HepG2 (cell line): ENCODE measurements at regions not wholly inside any gene's neighbourhood (a gene's known extent, or its start where the extent isn't known, plus 50 kb on each side); places are given as distances from the start of the nearest gene placed in this dataset.

Experiments used
- ASH2L ChIP-seq: fragments of 300-600, 200-600 bp; sonication (generic); IDR thresholded peaks from 2 replicates; pipeline ENCODE4 v1.7.0; 2017; ENCODE audit warnings: low read depth, mild to moderate bottlenecking, moderate library complexity, mixed read lengths, low read length; ENCODE audit not compliant: insufficient read length
- ATF4 ChIP-seq, 2 experiments: fragments of 450-650 bp in 1 of 2; sonication (generic) in 1 of 2; formaldehyde crosslinking; IDR thresholded peaks; 2 replicates each; pipeline versions ENCODE4 v1.5.0 to v1.8.0; 2020 to 2022; ENCODE audit warnings: mild to moderate bottlenecking in 1 of 2, missing genetic modification reagents in 1 of 2
- CBX2 ChIP-seq, 2 experiments: fragments of 200-600 bp in 1 of 2; sonication (generic); formaldehyde crosslinking in 1 of 2; IDR thresholded peaks; 2 replicates each; pipeline versions ENCODE4 v1.7.0 to v1.8.1; 2018 to 2022; ENCODE audit warnings: low read depth in 2 of 2, low read length in 1 of 2, mild to moderate bottlenecking in 1 of 2, missing genetic modification reagents in 1 of 2
- CHD4 ChIP-seq: fragments of 200-600 bp; sonication (generic); IDR thresholded peaks from 2 replicates; pipeline ENCODE4 v1.7.0; 2017; ENCODE audit warnings: mild to moderate bottlenecking, low read length, borderline replicate concordance
- FOSL1 ChIP-seq: sonication (generic); formaldehyde crosslinking; IDR thresholded peaks from 2 replicates; pipeline ENCODE4 v1.9.0; 2021; ENCODE audit warnings: missing genetic modification reagents, borderline replicate concordance
- GMEB1 ChIP-seq: sonication (generic); formaldehyde crosslinking; IDR thresholded peaks from 2 replicates; pipeline ENCODE4 v1.5.1; 2020; ENCODE audit warnings: missing genetic modification reagents, mild to moderate bottlenecking, borderline replicate concordance
- MYNN ChIP-seq: sonication (generic); formaldehyde crosslinking; IDR thresholded peaks from 2 replicates; pipeline ENCODE4 v1.4.0; 2020; ENCODE audit warnings: mild to moderate bottlenecking, low read depth, missing genetic modification reagents
- NFE2L2 ChIP-seq: fragments of 150-350 bp; IDR thresholded peaks from 2 replicates; pipeline ENCODE4 v1.6.1; 2014; ENCODE audit warnings: low read length
- NFIC ChIP-seq: IDR thresholded peaks from 2 replicates; pipeline ENCODE4 v1.6.1; 2012; ENCODE audit warnings: mild to moderate bottlenecking, low read length, inconsistent platforms
- RAD51 ChIP-seq: fragments of 450-650 bp; IDR thresholded peaks from 2 replicates; pipeline ENCODE4 v1.6.1; 2016; ENCODE audit warnings: borderline replicate concordance
- RCOR2 ChIP-seq: IDR thresholded peaks from 2 replicates; pipeline ENCODE4 v1.6.1; 2016; ENCODE audit warnings: missing biosample characterization, missing genetic modification reagents
- RFX5 ChIP-seq: IDR thresholded peaks from 2 replicates; pipeline ENCODE4 v1.6.1; 2011; ENCODE audit warnings: low read depth, low read length, improper control_type of control experiment
- SCMH1 ChIP-seq: sonication (generic); formaldehyde crosslinking; IDR thresholded peaks from 2 replicates; pipeline ENCODE4 v1.9.0; 2021; ENCODE audit warnings: missing genetic modification reagents, mild to moderate bottlenecking, borderline replicate concordance
- SMC3 ChIP-seq: IDR thresholded peaks from 2 replicates; pipeline ENCODE4 v1.6.1; 2011; ENCODE audit warnings: low read length, improper control_type of control experiment
- TIGD3 ChIP-seq: sonication (generic); formaldehyde crosslinking; IDR thresholded peaks from 2 replicates; pipeline ENCODE4 v1.5.1; 2020; ENCODE audit warnings: mild to moderate bottlenecking, missing genetic modification reagents, borderline replicate concordance
- ZBTB2 ChIP-seq: sonication (generic); formaldehyde crosslinking; IDR thresholded peaks from 2 replicates; pipeline ENCODE4 v1.8.0; 2022; ENCODE audit warnings: low read depth, missing genetic modification reagents
- ZBTB3 ChIP-seq: sonication (generic); formaldehyde crosslinking; IDR thresholded peaks from 2 replicates; pipeline ENCODE4 v1.4.0; 2020; ENCODE audit warnings: low read depth, mild to moderate bottlenecking, moderate library complexity, missing genetic modification reagents, borderline replicate concordance
- ZBTB43 ChIP-seq: sonication (generic); formaldehyde crosslinking; conservative IDR thresholded peaks from 2 replicates; pipeline ENCODE4 v1.4.0; 2020; ENCODE audit warnings: missing genetic modification reagents
- ZNF10 ChIP-seq: sonication (generic); formaldehyde crosslinking; IDR thresholded peaks from 2 replicates; pipeline ENCODE4 v1.4.0; 2020; ENCODE audit warnings: mild to moderate bottlenecking, low read depth, missing genetic modification reagents, borderline replicate concordance
- ZNF775 ChIP-seq: sonication (generic); formaldehyde crosslinking; IDR thresholded peaks from 2 replicates; pipeline ENCODE4 v1.4.0; 2020; ENCODE audit warnings: missing genetic modification reagents, mild to moderate bottlenecking, moderate library complexity, borderline replicate concordance
- ZNF816 ChIP-seq: sonication (generic); formaldehyde crosslinking; IDR thresholded peaks from 2 replicates; pipeline ENCODE4 v1.8.0; 2022; ENCODE audit warnings: missing genetic modification reagents, mild to moderate bottlenecking, borderline replicate concordance
- ZSCAN30 ChIP-seq: sonication (generic); formaldehyde crosslinking; IDR thresholded peaks from 2 replicates; pipeline ENCODE4 v1.5.0; 2020; ENCODE audit warnings: mild to moderate bottlenecking, missing genetic modification reagents

GRCh38 chr3:13254028-13254951, 165.8 kb downstream of the NUP210 start (continued):
- TF ChIP-seq CBX2 (IDR thresholded peaks at IDR 0.05; ENCODE audit: low read depth, low read length) (no peak), CBX2 (CRISPR knock-in tag; IDR thresholded peaks at IDR 0.05; ENCODE audit: low read depth) (no peak), NFE2L2 (no peak), CHD4 (no peak), SCMH1 (CRISPR knock-in tag) (no peak), NFIC (no peak), ZNF775 (no peak), ZBTB2 (no peak), FOSL1 (CRISPR knock-in tag) (no peak), ATF4 (CRISPR knock-in tag; IDR thresholded peaks at IDR 0.05) (no peak), ZNF10 (CRISPR knock-in tag) (no peak), ZNF816 (CRISPR knock-in tag) (0 out of 2 replicates have a peak, but pooled peaks have one; percentile 25), RAD51 (no peak), ZBTB43 (CRISPR knock-in tag) (no peak), MYNN (no peak), ZSCAN30 (CRISPR knock-in tag) (no peak), SMC3 (no peak), GMEB1 (CRISPR knock-in tag) (no peak), ASH2L (peak; percentile 51), ZBTB3 (no peak), RFX5 (no peak), RCOR2 (CRISPR knock-in tag) (no peak), TIGD3 (CRISPR knock-in tag) (no peak)
